GM13977 (cell line): ENCODE measurements at regions not wholly inside any gene's neighbourhood (a gene's known extent, or its start where the extent isn't known, plus 50 kb on each side); places are given as distances from the start of the nearest gene placed in this dataset.

Experiments used
- DNase-seq: peaks from one replicate; pipeline ENCODE4 v3.0.0; 2012; ENCODE audit warnings: low spot score
- CTCF ChIP-seq: IDR thresholded peaks from 2 replicates; pipeline ENCODE4 v1.5.1; 2012; ENCODE audit warnings: mild to moderate bottlenecking, control low read depth; ENCODE audit not compliant: insufficient read depth; ENCODE audit errors: extremely low read depth, missing control alignments
- in situ Hi-C: fragments of 300-500 bp; cut with MboI; formaldehyde crosslinking; loops from one replicate; pipeline ENCODE4 v1.12.0; 2022; ENCODE audit warnings: low sequenced_read_pairs, low pct_unique_long_range_greater_than_20kb, mixed read lengths, inconsistent platforms; ENCODE audit not compliant: unreplicated experiment

DNA sequence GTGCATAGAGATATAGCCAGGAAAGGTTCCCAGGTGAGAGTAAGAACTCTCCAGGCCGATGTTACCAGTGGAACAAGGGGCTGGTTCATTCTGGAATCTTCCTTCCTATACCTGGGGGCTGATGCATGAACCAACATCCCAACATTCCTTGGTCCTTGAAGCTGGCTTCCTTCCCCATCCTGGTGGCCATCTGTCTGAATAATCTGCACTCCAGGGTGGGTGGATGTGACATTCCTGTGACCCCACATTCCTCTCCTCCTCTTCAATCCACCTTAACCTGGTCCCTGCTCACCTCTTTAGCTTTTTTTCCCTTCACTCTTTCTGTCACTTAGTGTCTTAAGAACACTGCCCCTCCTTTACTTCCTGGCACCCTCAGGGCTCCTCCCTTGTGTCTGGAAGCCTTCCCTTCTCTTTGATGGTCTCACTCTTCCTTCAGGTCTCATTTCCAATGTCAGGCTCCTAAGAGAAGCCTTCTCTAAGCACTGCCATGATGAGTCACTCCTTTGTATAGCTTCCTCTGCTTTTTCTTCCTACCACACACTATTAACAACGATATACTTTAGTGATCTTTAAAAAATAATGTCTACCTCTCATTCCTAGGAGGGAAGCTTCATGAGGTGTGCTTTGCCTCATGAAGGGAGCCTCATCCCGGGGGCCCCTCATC is 80.3 kb downstream of the BOD1 start:
- DNase-seq: no peak
- TF ChIP-seq CTCF: no peak
- in situ Hi-C loops: no loop called here

GRCh38 chr5:173535166-173535975 is 81.1 kb downstream of the BOD1 start:
- in situ Hi-C loops: no loop called here
- DNase-seq: no peak
- no peak for TF ChIP-seq CTCF

DNA sequence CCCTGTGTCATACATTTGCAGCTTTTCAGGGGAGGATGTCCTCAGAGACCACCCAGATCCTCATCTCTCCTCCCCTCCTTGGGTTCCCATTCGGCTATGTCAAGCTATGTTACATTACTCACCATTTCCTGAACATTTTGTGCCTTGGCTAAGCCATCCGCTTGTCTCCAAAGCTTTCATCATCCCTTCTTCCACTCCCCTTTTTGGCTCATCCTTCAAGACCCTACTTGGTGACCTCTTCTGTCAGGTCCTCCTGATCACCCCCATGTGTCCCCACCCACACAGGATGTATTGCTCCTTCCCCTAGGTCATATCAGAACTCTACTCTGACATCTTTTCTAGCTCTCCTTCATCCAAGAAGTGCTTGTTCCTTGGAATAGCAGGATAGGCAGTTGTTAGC is 81.8 kb downstream of the BOD1 start:
- no peak for DNase-seq
- in situ Hi-C loops: no loop called here
- TF ChIP-seq CTCF: no peak

DNA sequence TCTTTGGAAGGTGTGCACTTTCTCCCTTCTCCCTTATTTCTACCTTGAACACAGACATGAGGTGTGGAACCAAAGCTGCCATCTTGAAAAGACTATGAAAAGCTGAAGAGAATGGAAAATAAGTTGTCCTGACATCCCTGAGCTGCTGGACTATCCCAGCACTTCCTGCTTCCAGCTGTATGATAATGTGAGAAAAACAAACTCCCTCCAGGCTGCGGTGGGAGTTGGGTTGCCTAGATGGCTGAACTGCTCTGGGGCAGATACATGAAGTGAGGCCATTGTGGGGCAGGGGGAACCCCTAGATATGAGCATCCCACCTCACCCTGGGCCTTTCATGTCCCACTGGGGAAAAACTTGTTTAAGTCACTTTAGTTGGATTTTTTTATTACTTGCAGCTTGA is 82.4 kb downstream of the BOD1 start:
- DNase-seq: no peak
- in situ Hi-C loops: no loop called here
- no peak for TF ChIP-seq CTCF

DNA sequence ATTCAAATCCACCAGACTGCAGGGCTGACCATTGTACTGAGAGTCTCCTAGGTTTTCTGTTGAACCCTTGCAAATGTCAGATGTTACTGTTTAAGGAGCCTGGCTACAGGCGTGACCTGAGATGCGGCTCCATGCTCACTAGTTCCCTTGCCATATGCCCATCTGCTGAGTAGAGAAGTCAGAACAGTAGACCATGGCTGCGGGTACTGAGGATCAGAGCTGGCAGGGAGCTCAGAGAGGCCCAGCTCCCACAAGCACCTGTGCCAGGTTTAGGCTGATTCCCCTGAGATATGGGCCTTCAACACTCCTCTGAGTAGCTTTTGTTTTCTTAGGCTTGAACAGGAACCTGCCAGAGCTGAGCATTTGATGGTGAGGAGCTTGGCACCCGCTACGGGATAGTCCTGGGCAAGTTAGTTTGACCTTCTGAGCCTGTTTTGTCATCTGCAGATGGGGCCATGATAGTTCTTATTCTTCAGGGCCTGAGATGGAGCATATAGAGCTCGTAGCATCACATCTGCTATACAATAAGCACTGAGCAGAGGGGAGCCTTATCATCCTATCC is 83.7 kb downstream of the BOD1 start:
- in situ Hi-C loops: no loop called here
- no peak for TF ChIP-seq CTCF

DNA sequence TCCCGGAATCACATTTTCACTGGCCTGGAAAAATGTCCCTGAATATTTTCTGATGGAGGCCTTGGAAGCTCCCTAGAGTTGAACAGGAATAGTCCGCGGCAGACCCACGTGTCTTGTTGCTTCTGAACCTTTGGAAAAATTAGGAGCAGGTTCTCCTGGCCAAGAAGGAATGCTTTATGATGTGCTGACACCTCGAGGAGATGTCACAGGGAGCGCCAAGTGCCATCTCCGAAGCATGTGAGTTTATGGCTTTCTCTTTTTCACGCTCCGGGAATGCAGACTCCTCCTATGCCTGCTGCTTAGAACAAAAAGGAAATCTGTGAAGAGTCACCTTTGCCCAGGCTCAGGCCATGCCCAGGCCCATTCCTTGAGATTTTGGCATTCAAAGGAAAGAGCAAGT is 84.6 kb downstream of the BOD1 start:
- in situ Hi-C loops: no loop called here
- DNase-seq: no peak
- no peak for TF ChIP-seq CTCF

More for the DNA sequence above, 83.7 kb downstream of the BOD1 start:
- no peak for DNase-seq
